Esophagus muscularis mucosa (tissue), 3 donors: ENCODE measurements at regions not wholly inside any gene's neighbourhood (a gene's known extent, or its start where the extent isn't known, plus 50 kb on each side); places are given as distances from the start of the nearest gene placed in this dataset.

ENCODE experiments used
- EP300 ChIP-seq: sonication (generic); formaldehyde crosslinking; IDR thresholded peaks from one replicate; pipeline ENCODE4 v1.6.1; 2017; ENCODE audit warnings: antibody characterized with exemption
- TF ChIP-seq, protein P1 (sequence below), 3 experiments: fragments of 200-600 bp in 2 of 3; fragments of 450-650 bp in 1 of 3; sonication (generic) in 2 of 3; IDR thresholded peaks; one replicate each; pipeline ENCODE4 v1.5.1; 2017 to 2019; ENCODE audit warnings: antibody characterized with exemption in 3 of 3, mild to moderate bottlenecking in 2 of 3, moderate library complexity in 1 of 3

DNA sequence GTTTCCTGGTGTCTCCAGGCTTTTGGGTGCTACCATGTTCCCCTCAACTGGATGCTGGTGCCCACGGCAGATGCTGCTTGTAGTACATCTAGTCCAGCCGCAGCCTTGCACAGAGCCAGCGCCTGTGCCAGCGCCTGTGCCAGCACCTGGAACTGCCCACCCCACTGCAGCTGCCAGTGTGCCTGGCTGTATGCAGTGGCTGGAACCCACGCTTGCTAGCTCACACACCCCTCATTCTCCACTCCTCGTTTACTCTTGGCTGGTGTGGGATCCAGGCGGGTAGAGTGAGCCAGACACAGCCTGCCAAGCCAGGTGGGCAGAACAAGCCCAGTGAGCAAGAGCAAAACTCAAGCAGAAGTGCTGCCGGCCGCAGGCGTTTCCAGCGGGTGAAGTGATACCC lies 428.6 kb downstream of the SLITRK1 start:
- TF ChIP-seq, protein P1, sequence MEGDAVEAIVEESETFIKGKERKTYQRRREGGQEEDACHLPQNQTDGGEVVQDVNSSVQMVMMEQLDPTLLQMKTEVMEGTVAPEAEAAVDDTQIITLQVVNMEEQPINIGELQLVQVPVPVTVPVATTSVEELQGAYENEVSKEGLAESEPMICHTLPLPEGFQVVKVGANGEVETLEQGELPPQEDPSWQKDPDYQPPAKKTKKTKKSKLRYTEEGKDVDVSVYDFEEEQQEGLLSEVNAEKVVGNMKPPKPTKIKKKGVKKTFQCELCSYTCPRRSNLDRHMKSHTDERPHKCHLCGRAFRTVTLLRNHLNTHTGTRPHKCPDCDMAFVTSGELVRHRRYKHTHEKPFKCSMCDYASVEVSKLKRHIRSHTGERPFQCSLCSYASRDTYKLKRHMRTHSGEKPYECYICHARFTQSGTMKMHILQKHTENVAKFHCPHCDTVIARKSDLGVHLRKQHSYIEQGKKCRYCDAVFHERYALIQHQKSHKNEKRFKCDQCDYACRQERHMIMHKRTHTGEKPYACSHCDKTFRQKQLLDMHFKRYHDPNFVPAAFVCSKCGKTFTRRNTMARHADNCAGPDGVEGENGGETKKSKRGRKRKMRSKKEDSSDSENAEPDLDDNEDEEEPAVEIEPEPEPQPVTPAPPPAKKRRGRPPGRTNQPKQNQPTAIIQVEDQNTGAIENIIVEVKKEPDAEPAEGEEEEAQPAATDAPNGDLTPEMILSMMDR (IDR thresholded peaks at IDR 0.05): no peak
- TF ChIP-seq EP300: no peak
